LNCAP (cell line): ENCODE measurements at regions not wholly inside any gene's neighbourhood (a gene's known extent, or its start where the extent isn't known, plus 50 kb on each side); places are given as distances from the start of the nearest gene placed in this dataset.

Experiments
- CTCF ChIP-seq: fragments of 450-650 bp; IDR thresholded peaks from 2 replicates; pipeline ENCODE4 v1.5.1; 2017; ENCODE audit warnings: mild to moderate bottlenecking

GRCh38 chr3:18012436-18012835 is 270.0 kb upstream of the TBC1D5 start:
- no peak for TF ChIP-seq CTCF

- TF ChIP-seq CTCF = no peak
Measured at GRCh38 chr3:18011387-18011786, 269.0 kb upstream of the TBC1D5 start.

- no peak for TF ChIP-seq CTCF
Measured at GRCh38 chr3:18010001-18010400, 267.6 kb upstream of the TBC1D5 start.

GRCh38 chr3:18008706-18009368 is 266.4 kb upstream of the TBC1D5 start:
- no peak for TF ChIP-seq CTCF

GRCh38 chr3:18007980-18008379 is 265.5 kb upstream of the TBC1D5 start:
- no peak for TF ChIP-seq CTCF

GRCh38 chr3:17995769-17996168 is 253.3 kb upstream of the TBC1D5 start:
- no peak for TF ChIP-seq CTCF

- TF ChIP-seq CTCF = no peak
Measured at GRCh38 chr3:17994167-17994566, 251.7 kb upstream of the TBC1D5 start.

GRCh38 chr3:17990390-17990789 is 248.0 kb upstream of the TBC1D5 start:
- TF ChIP-seq CTCF = no peak
